ENCODE measurements at regions not wholly inside any gene's neighbourhood (a gene's known extent, or its start where the extent isn't known, plus 50 kb on each side); places are given as distances from the start of the nearest gene placed in this dataset.
"Not testable (repeated sequence)": the region's sequence is repeated elsewhere in the genome, so short reads cannot be mapped to it uniquely, and the experiment has no call there.

DNA sequence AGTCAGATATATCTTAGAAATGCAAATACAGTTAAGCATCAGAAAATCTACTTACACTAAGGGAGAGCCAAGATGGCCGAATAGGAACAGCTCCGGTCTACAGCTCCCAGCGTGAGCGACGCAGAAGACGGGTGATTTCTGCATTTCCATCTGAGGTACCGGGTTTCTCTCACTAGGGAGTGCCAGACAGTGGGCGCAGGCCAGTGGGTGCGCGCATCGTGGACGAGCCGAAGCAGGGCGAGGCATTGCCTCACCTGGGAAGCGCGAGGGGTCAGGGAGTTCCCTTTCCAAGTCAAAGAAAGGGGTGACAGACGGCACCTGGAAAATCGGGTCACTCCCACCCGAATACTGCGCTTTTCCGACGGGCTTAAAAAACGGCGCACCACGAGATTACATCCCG is 524.8 kb upstream of the ADAMTS16 start:
- not testable (repeated sequence) for TF ChIP-seq JUNB (IDR thresholded peaks at IDR 0.05); PBX3 (IDR thresholded peaks at IDR 0.05); POLR2A (IDR thresholded peaks at IDR 0.05; ENCODE audit: low read length); RFX5 (IDR thresholded peaks at IDR 0.05); MAX (IDR thresholded peaks at IDR 0.05); FOSL2 (IDR thresholded peaks at IDR 0.05); FOSL2 (CRISPR knock-in tag; IDR thresholded peaks at IDR 0.05); CTCF (IDR thresholded peaks at IDR 0.05); SREBF2 (IDR thresholded peaks at IDR 0.05); RAD21 (conservative IDR thresholded peaks at IDR 0.05 in 1 of 2, IDR thresholded peaks at IDR 0.05 in 1 of 2); MAFK (IDR thresholded peaks at IDR 0.05; ENCODE audit: partially characterized antibody); MYC (IDR thresholded peaks at IDR 0.05; ENCODE audit: borderline replicate concordance, low read length); REST (IDR thresholded peaks at IDR 0.05)
- TF ChIP-seq, protein P1, sequence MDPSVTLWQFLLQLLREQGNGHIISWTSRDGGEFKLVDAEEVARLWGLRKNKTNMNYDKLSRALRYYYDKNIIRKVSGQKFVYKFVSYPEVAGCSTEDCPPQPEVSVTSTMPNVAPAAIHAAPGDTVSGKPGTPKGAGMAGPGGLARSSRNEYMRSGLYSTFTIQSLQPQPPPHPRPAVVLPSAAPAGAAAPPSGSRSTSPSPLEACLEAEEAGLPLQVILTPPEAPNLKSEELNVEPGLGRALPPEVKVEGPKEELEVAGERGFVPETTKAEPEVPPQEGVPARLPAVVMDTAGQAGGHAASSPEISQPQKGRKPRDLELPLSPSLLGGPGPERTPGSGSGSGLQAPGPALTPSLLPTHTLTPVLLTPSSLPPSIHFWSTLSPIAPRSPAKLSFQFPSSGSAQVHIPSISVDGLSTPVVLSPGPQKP (IDR thresholded peaks at IDR 0.05; ENCODE audit: low read depth, low read length) = not testable (repeated sequence)
- TF ChIP-seq, protein P2, sequence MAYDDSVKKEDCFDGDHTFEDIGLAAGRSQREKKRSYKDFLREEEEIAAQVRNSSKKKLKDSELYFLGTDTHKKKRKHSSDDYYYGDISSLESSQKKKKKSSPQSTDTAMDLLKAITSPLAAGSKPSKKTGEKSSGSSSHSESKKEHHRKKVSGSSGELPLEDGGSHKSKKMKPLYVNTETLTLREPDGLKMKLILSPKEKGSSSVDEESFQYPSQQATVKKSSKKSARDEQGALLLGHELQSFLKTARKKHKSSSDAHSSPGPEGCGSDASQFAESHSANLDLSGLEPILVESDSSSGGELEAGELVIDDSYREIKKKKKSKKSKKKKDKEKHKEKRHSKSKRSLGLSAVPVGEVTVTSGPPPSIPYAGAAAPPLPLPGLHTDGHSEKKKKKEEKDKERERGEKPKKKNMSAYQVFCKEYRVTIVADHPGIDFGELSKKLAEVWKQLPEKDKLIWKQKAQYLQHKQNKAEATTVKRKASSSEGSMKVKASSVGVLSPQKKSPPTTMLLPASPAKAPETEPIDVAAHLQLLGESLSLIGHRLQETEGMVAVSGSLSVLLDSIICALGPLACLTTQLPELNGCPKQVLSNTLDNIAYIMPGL (CRISPR knock-in tag; IDR thresholded peaks at IDR 0.05; ENCODE audit: borderline replicate concordance) = not testable (repeated sequence)
